Smooth muscle cell (in vitro differentiated cells): ENCODE measurements at regions not wholly inside any gene's neighbourhood (a gene's known extent, or its start where the extent isn't known, plus 50 kb on each side); places are given as distances from the start of the nearest gene placed in this dataset.

Experiments
- DNase-seq: peaks from one replicate; lab custom pipeline; 2025; ENCODE audit not compliant: unreplicated experiment; lab: John Stamatoyannopoulos, UW
- H2AFZ ChIP-seq: fragments of 200-600 bp; sonication (generic); 2 replicates; pipeline ENCODE4 v1.6.0; 2016; ENCODE audit warnings: antibody characterized with exemption, low read depth, mild to moderate bottlenecking
- H3F3A ChIP-seq: fragments of 200-600 bp; sonication (generic); 2 replicates; pipeline ENCODE4 v1.6.0; 2017; ENCODE audit warnings: antibody characterized with exemption, low read depth
- H3K27ac ChIP-seq: fragments of 200-600 bp; sonication (generic); 2 replicates; pipeline ENCODE4 v1.5.1; 2016; ENCODE audit warnings: low read depth, mild to moderate bottlenecking
- H3K27me3 ChIP-seq: fragments of 200-600 bp; sonication (generic); 2 replicates; pipeline ENCODE4 v1.6.1; 2016; ENCODE audit warnings: low read depth, mild to moderate bottlenecking
- H3K36me3 ChIP-seq: fragments of 200-600 bp; sonication (generic); 2 replicates; pipeline ENCODE4 v1.5.1; 2016; ENCODE audit warnings: low read depth
- H3K4me1 ChIP-seq: fragments of 200-600 bp; sonication (generic); 2 replicates; pipeline ENCODE4 v1.5.1; 2016; ENCODE audit warnings: low read depth
- H3K4me2 ChIP-seq: fragments of 200-600 bp; sonication (generic); 2 replicates; pipeline ENCODE4 v1.6.0; 2016; ENCODE audit warnings: mild to moderate bottlenecking
- H3K4me3 ChIP-seq: fragments of 200-600 bp; sonication (generic); 2 replicates; pipeline ENCODE4 v1.5.1; 2016; ENCODE audit warnings: mild to moderate bottlenecking
- H3K79me2 ChIP-seq: fragments of 200-600 bp; sonication (generic); 2 replicates; pipeline ENCODE4 v1.6.0; 2016; ENCODE audit warnings: low read depth, mild to moderate bottlenecking
- H3K9ac ChIP-seq: fragments of 200-600 bp; sonication (generic); 2 replicates; pipeline ENCODE4 v1.6.0; 2016; ENCODE audit warnings: low read depth
- H3K9me3 ChIP-seq: fragments of 200-600 bp; sonication (generic); replicated peaks from 2 replicates; pipeline ENCODE4 v1.5.1; 2016; ENCODE audit warnings: low read depth
- H4K20me1 ChIP-seq: fragments of 200-600 bp; sonication (generic); 2 replicates; pipeline ENCODE4 v1.6.0; 2016; ENCODE audit warnings: low read depth
- CTCF ChIP-seq: fragments of 200-600 bp; sonication (generic); IDR thresholded peaks from 2 replicates; pipeline ENCODE4 v1.5.1; 2017; ENCODE audit warnings: borderline replicate concordance, mild to moderate bottlenecking, antibody characterized with exemption; ENCODE audit not compliant: insufficient read depth, poor library complexity, severe bottlenecking
- WGBS: methylation state at CpG from one replicate; pipeline ENCODE4 v1.1.7; 2016; ENCODE audit warnings: low lambda C conversion rate; 5-methylcytosine and 5-hydroxymethylcytosine counted together

GRCh38 chr2:212854771-212855170, 296.6 kb downstream of the IKZF2 start:
- no peaks in the 10 kb centered on the region for H4K20me1 ChIP-seq
- H3K27ac ChIP-seq, result no peak overlapping the region
- WGBS, result 54% methylated on average over 4 of the region's 4 CpGs
- no peak overlapping the region for H3K4me3 ChIP-seq
- no peak overlapping the region for H2AFZ ChIP-seq
- H3K79me2 ChIP-seq, result no peaks in the 10 kb centered on the region
- H3K27me3 ChIP-seq, result no peaks in the 10 kb centered on the region
- H3F3A ChIP-seq, result no peaks in the 10 kb centered on the region
- DNase-seq, result no peak
- no peak overlapping the region for H3K9ac ChIP-seq
- TF ChIP-seq CTCF, result no peak
- H3K36me3 ChIP-seq, result no peaks in the 10 kb centered on the region
- H3K9me3 ChIP-seq, result no peaks in the 10 kb centered on the region
- no peaks in the 10 kb centered on the region for H3K4me1 ChIP-seq
- no peak overlapping the region for H3K4me2 ChIP-seq

DNA sequence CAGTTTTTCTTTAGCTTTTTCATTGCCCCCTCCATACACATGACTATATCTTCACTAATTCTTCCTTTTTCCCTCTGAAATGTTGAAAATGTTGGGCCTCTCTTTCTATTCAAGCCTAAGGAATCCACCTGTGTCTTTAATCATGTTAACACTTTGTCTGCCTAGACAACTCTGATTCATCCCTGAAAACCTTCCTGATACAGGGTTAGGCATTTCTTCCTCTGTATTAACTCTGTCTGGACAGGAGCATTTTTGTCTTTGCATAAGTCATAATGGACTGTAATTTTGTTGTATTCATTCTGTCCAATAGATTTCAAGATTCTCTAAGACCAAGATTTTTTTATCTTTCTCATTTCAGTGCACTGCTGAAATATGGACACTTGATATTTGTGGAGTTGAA, 297.3 kb downstream of the IKZF2 start:
- Histone ChIP-seq H3K4me1 (no peaks in the 10 kb centered on the region), H3K4me2 (no peak overlapping the region), H3F3A (no peaks in the 10 kb centered on the region), H3K27ac (no peak overlapping the region), H3K4me3 (no peak overlapping the region), H3K79me2 (no peaks in the 10 kb centered on the region), H4K20me1 (no peaks in the 10 kb centered on the region), H3K9me3 (no peaks in the 10 kb centered on the region), H2AFZ (no peak overlapping the region), H3K36me3 (no peaks in the 10 kb centered on the region), H3K9ac (no peak overlapping the region), H3K27me3 (no peaks in the 10 kb centered on the region)
- no peak for DNase-seq
- TF ChIP-seq CTCF, result no peak

- WGBS, result 68% methylated on average over 4 of the region's 4 CpGs
- no peak for TF ChIP-seq CTCF
- H3K27me3 ChIP-seq, result no peaks in the 10 kb centered on the region
- H2AFZ ChIP-seq, result no peak overlapping the region
- no peaks in the 10 kb centered on the region for H4K20me1 ChIP-seq
- no peak for DNase-seq
- H3K4me3 ChIP-seq, result no peak overlapping the region
- no peaks in the 10 kb centered on the region for H3K4me1 ChIP-seq
- H3K27ac ChIP-seq, result peak overlapping the region; percentile 39
- H3K36me3 ChIP-seq, result no peaks in the 10 kb centered on the region
- H3K4me2 ChIP-seq, result no peak overlapping the region
- H3K9ac ChIP-seq, result no peak overlapping the region
- no peaks in the 10 kb centered on the region for H3K79me2 ChIP-seq
- no peaks in the 10 kb centered on the region for H3F3A ChIP-seq
- no peaks in the 10 kb centered on the region for H3K9me3 ChIP-seq
Measured at GRCh38 chr2:212845941-212846340, 305.5 kb downstream of the IKZF2 start.

DNA sequence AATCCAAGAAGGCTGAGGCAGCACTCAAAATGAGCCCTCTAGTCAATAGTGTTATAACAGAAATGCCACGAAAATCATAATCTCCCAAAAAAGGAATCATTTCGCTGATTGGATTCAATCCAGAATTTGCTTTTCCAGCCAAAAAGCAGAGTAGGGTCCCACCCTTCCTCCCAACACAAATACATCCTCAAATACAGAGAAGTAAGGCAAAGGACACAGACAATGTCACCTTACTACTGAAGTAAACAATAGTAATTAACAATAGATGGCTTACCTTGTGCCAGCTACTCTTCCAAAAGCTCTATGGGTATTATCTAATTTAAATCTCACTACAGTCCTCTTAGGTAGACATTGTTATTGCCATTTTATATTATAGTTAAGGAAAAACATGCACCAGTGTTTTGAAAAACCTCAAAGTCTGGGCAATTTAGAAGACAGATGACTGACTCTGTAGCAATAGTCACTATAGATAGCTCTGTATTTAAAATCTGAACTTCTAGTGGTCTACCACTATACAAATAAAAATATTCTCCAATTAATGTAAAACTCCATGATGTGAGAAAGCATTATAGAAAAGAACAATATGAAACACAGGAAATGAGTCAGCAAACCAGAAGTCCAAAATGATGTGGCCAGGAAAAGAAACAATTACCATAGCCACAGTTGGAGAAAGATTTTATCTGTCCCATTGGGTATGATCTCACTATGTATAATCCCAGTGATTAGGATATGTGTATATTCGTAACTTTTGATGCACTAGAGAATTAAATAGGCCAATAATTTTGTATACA, 305.0 kb upstream of the ERBB4 start:
- Histone ChIP-seq H3F3A (no peaks in the 10 kb centered on the region), H3K9ac (peak overlapping the region; percentile 35), H2AFZ (no peak overlapping the region), H3K79me2 (no peaks in the 10 kb centered on the region), H3K27me3 (no peaks in the 10 kb centered on the region), H3K4me1 (no peaks in the 10 kb centered on the region), H3K4me2 (peak overlapping the region; percentile 19), H4K20me1 (no peaks in the 10 kb centered on the region), H3K9me3 (no peaks in the 10 kb centered on the region), H3K36me3 (no peaks in the 10 kb centered on the region), H3K27ac (peak overlapping the region; percentile 89), H3K4me3 (no peak overlapping the region)
- DNase-seq, result no peak
- 67% methylated on average over 3 of the region's 3 CpGs for WGBS
- no peak for TF ChIP-seq CTCF
